ENCODE measurements at regions not wholly inside any gene's neighbourhood (a gene's known extent, or its start where the extent isn't known, plus 50 kb on each side); places are given as distances from the start of the nearest gene placed in this dataset.
"Not testable (repeated sequence)": the region's sequence is repeated elsewhere in the genome, so short reads cannot be mapped to it uniquely, and the experiment has no call there.

GRCh38 chr9:64813072-64813471, 471.9 kb downstream of the FOXD4L5 start:
- H3K4me1 Mint-ChIP-seq (ENCODE audit: low read depth, unreplicated experiment); H3K27ac Mint-ChIP-seq (ENCODE audit: unreplicated experiment); H3K36me3 Mint-ChIP-seq (ENCODE audit: unreplicated experiment); DNase-seq; H3K27me3 Mint-ChIP-seq (ENCODE audit: unreplicated experiment); H3K4me3 Mint-ChIP-seq (ENCODE audit: unreplicated experiment); H3K9me3 Mint-ChIP-seq (ENCODE audit: unreplicated experiment): not testable (repeated sequence)

DNA sequence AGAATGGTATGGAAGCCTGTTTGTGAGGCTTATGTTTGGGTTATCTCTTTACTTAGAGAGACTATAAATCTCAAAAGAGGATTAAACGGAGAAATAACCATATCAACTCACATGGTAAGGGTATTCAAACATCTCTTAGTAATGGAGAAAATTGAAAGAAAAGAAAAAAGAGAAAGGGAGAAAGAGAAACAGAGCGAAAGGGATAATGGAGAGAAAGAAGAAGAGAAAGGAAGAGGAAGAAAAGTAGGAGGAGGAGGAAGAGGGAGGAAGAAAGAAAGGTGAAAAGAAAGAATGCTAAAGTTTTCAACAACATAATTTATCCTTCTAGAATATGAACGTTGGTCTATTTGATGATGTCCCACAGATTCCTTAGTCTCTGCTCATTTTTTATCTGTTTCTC, 506.3 kb downstream of the FOXD4L5 start:
- H3K4me1 Mint-ChIP-seq (ENCODE audit: low read depth, unreplicated experiment); H3K36me3 Mint-ChIP-seq (ENCODE audit: unreplicated experiment); H3K4me3 Mint-ChIP-seq (ENCODE audit: unreplicated experiment); H3K27ac Mint-ChIP-seq (ENCODE audit: unreplicated experiment); H3K27me3 Mint-ChIP-seq (ENCODE audit: unreplicated experiment); H3K9me3 Mint-ChIP-seq (ENCODE audit: unreplicated experiment); DNase-seq: not testable (repeated sequence)

GRCh38 chr9:64776269-64776668, 508.7 kb downstream of the FOXD4L5 start:
- DNase-seq; H3K27ac Mint-ChIP-seq (ENCODE audit: unreplicated experiment); H3K4me3 Mint-ChIP-seq (ENCODE audit: unreplicated experiment); H3K27me3 Mint-ChIP-seq (ENCODE audit: unreplicated experiment); H3K4me1 Mint-ChIP-seq (ENCODE audit: low read depth, unreplicated experiment); H3K36me3 Mint-ChIP-seq (ENCODE audit: unreplicated experiment); H3K9me3 Mint-ChIP-seq (ENCODE audit: unreplicated experiment): not testable (repeated sequence)

GRCh38 chr9:64774813-64775793, 509.9 kb downstream of the FOXD4L5 start:
- H3K4me1 Mint-ChIP-seq (ENCODE audit: low read depth, unreplicated experiment); H3K9me3 Mint-ChIP-seq (ENCODE audit: unreplicated experiment); H3K4me3 Mint-ChIP-seq (ENCODE audit: unreplicated experiment); H3K36me3 Mint-ChIP-seq (ENCODE audit: unreplicated experiment); H3K27me3 Mint-ChIP-seq (ENCODE audit: unreplicated experiment); H3K27ac Mint-ChIP-seq (ENCODE audit: unreplicated experiment): not testable (repeated sequence)
- peak; percentile 28 for DNase-seq

GRCh38 chr9:64774004-64774812, 510.8 kb downstream of the FOXD4L5 start:
- H3K27ac Mint-ChIP-seq (ENCODE audit: unreplicated experiment); H3K4me1 Mint-ChIP-seq (ENCODE audit: low read depth, unreplicated experiment): not testable (repeated sequence)
- DNase-seq = peak; percentile 7

GRCh38 chr9:64773491-64773931, 511.5 kb downstream of the FOXD4L5 start:
- Mint-ChIP-seq H3K4me3 (ENCODE audit: unreplicated experiment) (no peak overlapping the region), H3K9me3 (ENCODE audit: unreplicated experiment) (peaks cover 2% of the 10 kb centered on the region), H3K36me3 (ENCODE audit: unreplicated experiment) (no peaks in the 10 kb centered on the region), H3K27me3 (ENCODE audit: unreplicated experiment) (peaks cover 2% of the 10 kb centered on the region), H3K27ac (ENCODE audit: unreplicated experiment) (no peak overlapping the region), H3K4me1 (ENCODE audit: low read depth, unreplicated experiment) (no peaks in the 10 kb centered on the region)
- TF ChIP-seq, protein P1, sequence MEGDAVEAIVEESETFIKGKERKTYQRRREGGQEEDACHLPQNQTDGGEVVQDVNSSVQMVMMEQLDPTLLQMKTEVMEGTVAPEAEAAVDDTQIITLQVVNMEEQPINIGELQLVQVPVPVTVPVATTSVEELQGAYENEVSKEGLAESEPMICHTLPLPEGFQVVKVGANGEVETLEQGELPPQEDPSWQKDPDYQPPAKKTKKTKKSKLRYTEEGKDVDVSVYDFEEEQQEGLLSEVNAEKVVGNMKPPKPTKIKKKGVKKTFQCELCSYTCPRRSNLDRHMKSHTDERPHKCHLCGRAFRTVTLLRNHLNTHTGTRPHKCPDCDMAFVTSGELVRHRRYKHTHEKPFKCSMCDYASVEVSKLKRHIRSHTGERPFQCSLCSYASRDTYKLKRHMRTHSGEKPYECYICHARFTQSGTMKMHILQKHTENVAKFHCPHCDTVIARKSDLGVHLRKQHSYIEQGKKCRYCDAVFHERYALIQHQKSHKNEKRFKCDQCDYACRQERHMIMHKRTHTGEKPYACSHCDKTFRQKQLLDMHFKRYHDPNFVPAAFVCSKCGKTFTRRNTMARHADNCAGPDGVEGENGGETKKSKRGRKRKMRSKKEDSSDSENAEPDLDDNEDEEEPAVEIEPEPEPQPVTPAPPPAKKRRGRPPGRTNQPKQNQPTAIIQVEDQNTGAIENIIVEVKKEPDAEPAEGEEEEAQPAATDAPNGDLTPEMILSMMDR (IDR thresholded peaks at IDR 0.05; ENCODE audit: partially characterized antibody, unreplicated experiment) = no peak
- peak; percentile 7 for DNase-seq

More at GRCh38 chr9:64774004-64774812, 510.8 kb downstream of the FOXD4L5 start:
- H3K36me3 Mint-ChIP-seq (ENCODE audit: unreplicated experiment); H3K27me3 Mint-ChIP-seq (ENCODE audit: unreplicated experiment); H3K9me3 Mint-ChIP-seq (ENCODE audit: unreplicated experiment); H3K4me3 Mint-ChIP-seq (ENCODE audit: unreplicated experiment): not testable (repeated sequence)

GRCh38 chr9:64772751-64773331, 512.2 kb downstream of the FOXD4L5 start:
- H3K4me1 Mint-ChIP-seq (ENCODE audit: low read depth, unreplicated experiment) = not testable (repeated sequence)

DNA sequence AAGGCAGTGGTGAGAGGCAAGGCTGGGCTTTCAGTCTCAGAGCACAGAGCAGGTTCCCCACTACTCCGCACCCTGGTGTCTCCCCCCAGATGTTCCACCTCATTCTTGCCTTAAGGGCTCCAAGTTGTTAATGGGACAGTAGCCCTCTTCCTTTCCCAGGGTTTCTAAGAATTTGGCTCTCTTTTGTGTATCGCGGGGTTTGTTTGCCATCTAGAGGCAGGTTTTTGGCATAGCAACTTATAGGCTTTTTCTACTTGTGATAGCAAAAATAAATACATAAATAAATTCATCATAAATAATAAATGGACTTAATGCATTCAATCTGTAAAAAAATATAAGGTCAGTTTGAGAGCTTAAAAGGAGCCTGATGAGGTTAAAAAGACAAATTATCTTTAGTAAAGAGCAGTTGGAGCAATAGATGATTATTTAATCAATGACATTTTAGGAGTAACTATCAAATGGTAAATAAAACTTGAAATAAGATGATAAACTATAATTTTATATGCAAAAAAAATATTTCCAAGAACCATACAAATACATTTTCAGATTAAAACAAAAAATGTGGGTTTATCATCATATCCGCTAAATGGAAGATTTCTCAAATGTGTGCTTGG, 512.8 kb downstream of the FOXD4L5 start:
- H3K4me1 Mint-ChIP-seq (ENCODE audit: low read depth, unreplicated experiment) = not testable (repeated sequence)

More at GRCh38 chr9:64772751-64773331, 512.2 kb downstream of the FOXD4L5 start:
- H3K9me3 Mint-ChIP-seq (ENCODE audit: unreplicated experiment); H3K36me3 Mint-ChIP-seq (ENCODE audit: unreplicated experiment); H3K4me3 Mint-ChIP-seq (ENCODE audit: unreplicated experiment); H3K27me3 Mint-ChIP-seq (ENCODE audit: unreplicated experiment); H3K27ac Mint-ChIP-seq (ENCODE audit: unreplicated experiment): not testable (repeated sequence)
- peak; percentile 7 for DNase-seq

More for the DNA sequence above, 512.8 kb downstream of the FOXD4L5 start:
- not testable (repeated sequence) for H3K27ac Mint-ChIP-seq (ENCODE audit: unreplicated experiment); H3K9me3 Mint-ChIP-seq (ENCODE audit: unreplicated experiment); H3K27me3 Mint-ChIP-seq (ENCODE audit: unreplicated experiment); DNase-seq; H3K36me3 Mint-ChIP-seq (ENCODE audit: unreplicated experiment); H3K4me3 Mint-ChIP-seq (ENCODE audit: unreplicated experiment)

Data from glutamatergic neuron (in vitro differentiated cells).